ENCODE measurements at regions not wholly inside any gene's neighbourhood (a gene's known extent, or its start where the extent isn't known, plus 50 kb on each side); places are given as distances from the start of the nearest gene placed in this dataset.

DNA sequence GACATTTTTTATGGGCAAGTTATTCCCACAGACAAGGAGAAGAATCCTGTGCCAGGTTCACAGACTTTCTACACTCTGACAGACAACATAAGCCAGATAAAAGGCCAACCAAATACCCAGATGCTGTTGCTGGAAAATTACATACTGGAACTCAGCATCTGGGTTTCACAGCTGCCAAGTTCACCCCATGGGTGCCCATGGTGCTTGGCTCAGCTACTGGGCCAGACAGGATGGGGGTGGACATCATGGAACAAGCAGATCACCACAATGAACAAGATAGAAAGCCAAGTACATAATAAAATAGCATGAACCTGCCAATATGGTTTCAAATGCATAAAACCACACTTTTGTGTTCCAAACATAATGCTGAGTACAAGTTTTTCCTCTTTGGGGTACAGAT is 999.8 kb downstream of the NR2F1-AS1 start:
- Mint-ChIP-seq H3K27ac (no peak overlapping the region; the same call in 1 of the 2 replicates), H3K9me3 (peaks cover 8% of the 10 kb centered on the region; the same call in 1 of the 3 replicates), H3K4me3 (no peak overlapping the region), H3K27me3 (ENCODE audit: insufficient read depth, low read depth, poor library complexity) (no peaks in the 10 kb centered on the region), H3K36me3 (ENCODE audit: low read depth) (no peaks in the 10 kb centered on the region), H3K4me1 (no peaks in the 10 kb centered on the region)
- no peak for ATAC-seq
- DNase-seq (ENCODE audit: low spot score), result no peak
- no peaks in the 10 kb centered on the region for H3K79me2 ChIP-seq (replicated peaks; ENCODE audit: insufficient read depth)
- H3K36me3 ChIP-seq (ENCODE audit: insufficient read depth), result no peaks in the 10 kb centered on the region
- no peaks in the 10 kb centered on the region for H4K20me1 ChIP-seq (replicated peaks; ENCODE audit: insufficient read depth)
- no peak overlapping the region for H3K4me3 ChIP-seq
- H3K4me1 ChIP-seq (ENCODE audit: insufficient read depth), result no peaks in the 10 kb centered on the region
- TF ChIP-seq EZH2phosphoT487 (IDR thresholded peaks at IDR 0.05; ENCODE audit: unreplicated experiment) (no peak), NANOG (IDR thresholded peaks at IDR 0.05; ENCODE audit: borderline replicate concordance) (no peak), ZNF114 (CRISPR knock-in tag; IDR thresholded peaks at IDR 0.05) (no peak), CREB1 (CRISPR knock-in tag; IDR thresholded peaks at IDR 0.05; ENCODE audit: low read depth) (no peak), ZNF462 (CRISPR knock-in tag; IDR thresholded peaks at IDR 0.05) (no peak), JUNB (IDR thresholded peaks at IDR 0.05; ENCODE audit: unreplicated experiment) (no peak)
- no peak overlapping the region for H3K4me2 ChIP-seq
- no peak overlapping the region for H3K27ac ChIP-seq (ENCODE audit: low read depth)
- H3F3A ChIP-seq (replicated peaks; ENCODE audit: low read depth), result no peaks in the 10 kb centered on the region
- H2AFZ ChIP-seq, result no peak overlapping the region
- no peaks in the 10 kb centered on the region for H3K9me2 ChIP-seq (ENCODE audit: insufficient read depth)
- no peaks in the 10 kb centered on the region for H3K27me3 ChIP-seq (ENCODE audit: insufficient read depth)

- Mint-ChIP-seq H3K36me3 (ENCODE audit: low read depth) (no peaks in the 10 kb centered on the region), H3K27ac (no peak overlapping the region), H3K9me3 (peaks cover 8% of the 10 kb centered on the region; the same call in 1 of the 3 replicates), H3K27me3 (ENCODE audit: insufficient read depth, low read depth, poor library complexity) (no peaks in the 10 kb centered on the region), H3K4me1 (no peaks in the 10 kb centered on the region), H3K4me3 (no peak overlapping the region)
- ATAC-seq (no peak), DNase-seq (ENCODE audit: low spot score) (no peak)
- Histone ChIP-seq H2AFZ (no peak overlapping the region), H3K27me3 (ENCODE audit: insufficient read depth) (no peaks in the 10 kb centered on the region), H3F3A (replicated peaks; ENCODE audit: low read depth) (no peaks in the 10 kb centered on the region), H3K9me2 (ENCODE audit: insufficient read depth) (no peaks in the 10 kb centered on the region), H3K4me2 (no peak overlapping the region), H3K27ac (ENCODE audit: low read depth) (no peak overlapping the region), H3K4me1 (ENCODE audit: insufficient read depth) (no peaks in the 10 kb centered on the region), H3K79me2 (replicated peaks; ENCODE audit: insufficient read depth) (no peaks in the 10 kb centered on the region), H3K4me3 (no peak overlapping the region), H3K36me3 (ENCODE audit: insufficient read depth) (no peaks in the 10 kb centered on the region), H4K20me1 (replicated peaks; ENCODE audit: insufficient read depth) (no peaks in the 10 kb centered on the region)
- TF ChIP-seq NANOG (IDR thresholded peaks at IDR 0.05; ENCODE audit: borderline replicate concordance) (no peak), CREB1 (CRISPR knock-in tag; IDR thresholded peaks at IDR 0.05; ENCODE audit: low read depth) (no peak), ZNF462 (CRISPR knock-in tag; IDR thresholded peaks at IDR 0.05) (no peak), POLR2AphosphoS5 (IDR thresholded peaks at IDR 0.05; ENCODE audit: low read depth) (no peak)
These were observed 1000.2 kb downstream of the NR2F1-AS1 start for GRCh38 chr5:92580814-92581213.

All from GM23338 (cell line).